K562 (cell line): ENCODE measurements at regions not wholly inside any gene's neighbourhood (a gene's known extent, or its start where the extent isn't known, plus 50 kb on each side); places are given as distances from the start of the nearest gene placed in this dataset.

Experiments
- ATAC-seq: fragments of 200-7000 bp; cut with Tn5 transposase; 3 replicates; pipeline ENCODE4 v1.9.1; 2020; ENCODE audit warnings: moderate library complexity
- BruUV-seq: library from RNA; stranded (reverse); fragments of 400-500 nt; replicated peaks from 2 replicates; lab custom pipeline; 2021; lab: Mats Ljungman, UMichigan
- CTCF ChIA-PET: fragments of 300-600 bp; formaldehyde crosslinking; extraction: SDS; loops from one replicate; lab custom pipeline; 2021; ENCODE audit warnings: low intra/inter-chr PET ratio; lab: Yijun Ruan, JAX
- POLR2A ChIA-PET: fragments of 300-600, 350-650 bp; sonication (Branson Sonifier 250); formaldehyde crosslinking; extraction: SDS; loops from one replicate; lab custom pipeline; 2021; ENCODE audit warnings: antibody characterized with exemption, inconsistent platforms; lab: Yijun Ruan, JAX
- DNase-seq, 4 experiments: peaks; one replicate each; pipeline versions ENCODE4 v3.0.0 to v3.0.0-alpha.2; 2011 to 2018; ENCODE audit warnings: low spot score in 3 of 4, mixed read lengths in 3 of 4; ENCODE audit errors: extremely low read depth in 1 of 4
- FAIRE-seq: peaks from 2 replicates; lab custom pipeline; 2011; peaks lifted over from hg19 to GRCh38; lab: Jason Lieb, UNC
- H2AFZ ChIP-seq: 2 replicates; pipeline ENCODE4 v1.6.0; 2011; ENCODE audit warnings: low read depth, low read length, control low read depth, inconsistent platforms
- H3K27ac ChIP-seq: fragments of 200-600 bp; 3 replicates; pipeline ENCODE4 v1.8.0; 2011; ENCODE audit warnings: low read depth, mild to moderate bottlenecking, control low read depth, inconsistent platforms, low read length, moderate library complexity, mixed read lengths; ENCODE audit errors: extremely low read depth
- H3K27me3 ChIP-seq, 2 experiments: fragments of 300-600 bp in 1 of 2; 2 replicates in 1 of 2; 3 replicates in 1 of 2; pipeline versions ENCODE4 v1.6.0 to v1.8.0; 2011; ENCODE audit warnings: inconsistent platforms in 2 of 2, low read length in 2 of 2, mild to moderate bottlenecking in 1 of 2, mixed read lengths in 1 of 2, moderate library complexity in 1 of 2; ENCODE audit not compliant: control insufficient read depth in 2 of 2, insufficient read depth in 2 of 2
- H3K36me3 ChIP-seq: fragments of 300-600 bp; 3 replicates; pipeline ENCODE4 v1.8.0; 2011; ENCODE audit warnings: mild to moderate bottlenecking, low read length, inconsistent platforms; ENCODE audit not compliant: control insufficient read depth, insufficient read depth
- H3K4me1 ChIP-seq, 2 experiments: fragments of 200-600 bp in 1 of 2; replicated peaks in 1 of 2; 2 replicates in 1 of 2; 3 replicates in 1 of 2; pipeline versions ENCODE4 v1.5.1 to v1.8.0; 2011; ENCODE audit warnings: inconsistent platforms in 2 of 2, low read length in 2 of 2, mild to moderate bottlenecking in 1 of 2, mixed read lengths in 1 of 2, moderate library complexity in 1 of 2; ENCODE audit not compliant: control insufficient read depth in 2 of 2, insufficient read depth in 2 of 2
- H3K4me2 ChIP-seq: 2 replicates; pipeline ENCODE4 v1.6.1; 2011; ENCODE audit warnings: low read length, control low read depth, inconsistent platforms, mixed read lengths; ENCODE audit not compliant: insufficient read depth
- H3K4me3 ChIP-seq: fragments of 200-600 bp; sonication (generic), shearing (Covaris generic); 2 replicates; pipeline ENCODE4 v1.5.1; 2016; ENCODE audit warnings: control low read depth, inconsistent platforms
- H3K79me2 ChIP-seq: fragments of 200-600 bp; 3 replicates; pipeline ENCODE4 v1.8.0; 2011; ENCODE audit warnings: low read length, inconsistent platforms; ENCODE audit not compliant: control insufficient read depth, insufficient read depth
- H3K9ac ChIP-seq, 2 experiments: 2 replicates each; pipeline versions ENCODE4 v1.6.0 to v1.6.1; 2011; ENCODE audit warnings: low read depth in 2 of 2, low read length in 2 of 2, control low read depth in 1 of 2, inconsistent platforms in 1 of 2, mild to moderate bottlenecking in 1 of 2, mixed read lengths in 1 of 2; ENCODE audit not compliant: insufficient read depth in 1 of 2
- H3K9me1 ChIP-seq: one replicate; pipeline ENCODE4 v1.6.0; 2011; ENCODE audit warnings: inconsistent platforms, mild to moderate bottlenecking, low read length, moderate library complexity; ENCODE audit not compliant: control insufficient read depth, insufficient read depth
- H3K9me3 ChIP-seq: replicated peaks from 2 replicates; pipeline ENCODE4 v1.5.1; 2011; ENCODE audit warnings: low read depth, low read length, inconsistent platforms; ENCODE audit not compliant: control insufficient read depth, insufficient read depth
- H4K20me1 ChIP-seq: replicated peaks from 2 replicates; pipeline ENCODE4 v1.6.1; 2011; ENCODE audit warnings: low read length, inconsistent platforms, mixed read lengths; ENCODE audit not compliant: control insufficient read depth, insufficient read depth
- CEBPZ ChIP-seq: fragments of 150-350 bp; IDR thresholded peaks from 2 replicates; pipeline ENCODE4 v1.6.1; 2014; ENCODE audit warnings: low read depth, mild to moderate bottlenecking, low read length, borderline replicate concordance
- HES1 ChIP-seq: fragments of 450-650 bp; IDR thresholded peaks from 2 replicates; pipeline ENCODE4 v1.6.1; 2016; ENCODE audit warnings: low read depth, mild to moderate bottlenecking, moderate library complexity
- RBM14 ChIP-seq: fragments of 200-400 bp; formaldehyde crosslinking; IDR thresholded peaks from 2 replicates; pipeline ENCODE4 v1.6.1; 2018; ENCODE audit warnings: low read depth, mild to moderate bottlenecking, low read length, moderate library complexity, borderline replicate concordance; ENCODE audit not compliant: insufficient read depth
- TCF7 ChIP-seq: sonication (generic); IDR thresholded peaks from 2 replicates; pipeline ENCODE4 v1.6.1; 2016; ENCODE audit warnings: antibody characterized with exemption, borderline replicate concordance
- THRB ChIP-seq: fragments of 450-650 bp; formaldehyde crosslinking; conservative IDR thresholded peaks from 2 replicates; pipeline ENCODE4 v1.4.0; 2022; ENCODE audit warnings: mild to moderate bottlenecking, missing genetic modification characterization
- ZNF77 ChIP-seq: fragments of 250-450 bp; sonication (Bioruptor Pico); IDR thresholded peaks from 2 replicates; pipeline ENCODE4 v1.5.0; 2020
- WGBS: fragments of 100-300 bp; shearing (Covaris generic); methylation state at CpG from one replicate; pipeline ENCODE4 v1.1.6; 2016; ENCODE audit warnings: low coverage, mixed read lengths; ENCODE audit not compliant: insufficient coverage; ENCODE audit errors: missing lambda C conversion rate; 5-methylcytosine and 5-hydroxymethylcytosine counted together
- in situ Hi-C: fragments of 300-500 bp; cut with MboI; formaldehyde crosslinking; loops from 4 replicates; pipeline ENCODE4 v1.15.0; 2018; ENCODE audit warnings: inconsistent platforms, mixed read lengths
- intact Hi-C: fragments of 100-400 bp; cut with micrococcal nuclease; formaldehyde crosslinking; loops from 2 replicates; pipeline ENCODE4 v1.14.2; 2022

- WGBS: 0% methylated on average over 1 of the region's 1 CpG
- in situ Hi-C loops: no loop called here
- Histone ChIP-seq H3K4me1 (no peaks in the 10 kb centered on the region), H3K27me3 (no peaks in the 10 kb centered on the region), H2AFZ (no peak overlapping the region), H3K9me3 (no peaks in the 10 kb centered on the region), H3K4me2 (no peak overlapping the region), H3K36me3 (no peaks in the 10 kb centered on the region), H3K79me2 (no peaks in the 10 kb centered on the region), H3K9ac (no peak overlapping the region), H3K27ac (no peak overlapping the region), H4K20me1 (no peaks in the 10 kb centered on the region), H3K4me3 (no peak overlapping the region), H3K9me1 (no peaks in the 10 kb centered on the region)
- BruUV-seq: no TSS peak
- FAIRE-seq (no peak), DNase-seq (no peak), ATAC-seq (no peak)
- TF ChIP-seq TCF7 (no peak), RBM14 (no peak), HES1 (no peak), ZNF77 (CRISPR knock-in tag) (no peak), THRB (CRISPR knock-in tag) (no peak), CEBPZ (no peak)
- POLR2A ChIA-PET: interaction anchor here (0.6 kb wide), 1 partner anchor 13 kb away, joined by 3 read pairs; no protein-coding TSS in a partner anchor
- CTCF ChIA-PET: no interaction called here
- intact Hi-C loops: no loop called here
Measured at GRCh38 chr12:126685636-126686035, 1581.3 kb upstream of the TMEM132C start.
